WTC11 (cell line): ENCODE measurements at regions not wholly inside any gene's neighbourhood (a gene's known extent, or its start where the extent isn't known, plus 50 kb on each side); places are given as distances from the start of the nearest gene placed in this dataset.

Experiments used
- ATAC-seq: fragments of 200-7000 bp; cut with Tn5 transposase; 2 replicates; pipeline ENCODE4 v1.10.0; 2021; ENCODE audit warnings: mild to moderate bottlenecking, moderate library complexity
- CTCF ChIA-PET: fragments of 300-600 bp; sonication (Branson Sonifier 250); formaldehyde crosslinking; loops from one replicate; lab custom pipeline; 2021; ENCODE audit warnings: antibody characterized with exemption; lab: Charles Lee
- POLR2A ChIA-PET: fragments of 350-600 bp; sonication (Branson Sonifier 250); formaldehyde crosslinking; loops from one replicate; lab custom pipeline; 2021; ENCODE audit warnings: antibody characterized with exemption; lab: Charles Lee
- DNase-seq: peaks from one replicate; pipeline ENCODE4 v3.0.0; 2021; ENCODE audit warnings: low spot score
- H3K27ac Mint-ChIP-seq: 2 replicates; pipeline ENCODE4 v1.8.0; 2021; ENCODE audit warnings: mixed read lengths
- H3K27me3 Mint-ChIP-seq: 2 replicates; pipeline ENCODE4 v1.8.0; 2021; ENCODE audit warnings: low read depth, mild to moderate bottlenecking, moderate library complexity, mixed read lengths
- H3K36me3 Mint-ChIP-seq: 2 replicates; pipeline ENCODE4 v1.8.0; 2021; ENCODE audit warnings: mixed read lengths
- H3K4me1 Mint-ChIP-seq: 2 replicates; pipeline ENCODE4 v1.8.0; 2022; ENCODE audit warnings: mixed read lengths
- H3K4me3 Mint-ChIP-seq: 2 replicates; pipeline ENCODE4 v1.8.0; 2021; ENCODE audit warnings: mild to moderate bottlenecking, moderate library complexity, mixed read lengths
- H3K9me3 Mint-ChIP-seq: 2 replicates; pipeline ENCODE4 v1.8.0; 2021; ENCODE audit warnings: mixed read lengths
- ATF1 ChIP-seq: sonication (generic); formaldehyde crosslinking; IDR thresholded peaks from 2 replicates; pipeline ENCODE4 v1.8.1; 2023; ENCODE audit warnings: mild to moderate bottlenecking, moderate library complexity, missing genetic modification reagents
- ELF4 ChIP-seq: sonication (generic); formaldehyde crosslinking; IDR thresholded peaks from 2 replicates; pipeline ENCODE4 v1.8.1; 2022; ENCODE audit warnings: low read depth, mild to moderate bottlenecking, moderate library complexity, missing genetic modification reagents
- FOXJ3 ChIP-seq: sonication (generic); formaldehyde crosslinking; IDR thresholded peaks from 2 replicates; pipeline ENCODE4 v1.9.0; 2021; ENCODE audit warnings: missing genetic modification reagents, mild to moderate bottlenecking, borderline replicate concordance
- KAT7 ChIP-seq: sonication (generic); formaldehyde crosslinking; IDR thresholded peaks from 2 replicates; pipeline ENCODE4 v1.8.1; 2023; ENCODE audit warnings: missing genetic modification reagents, mild to moderate bottlenecking, borderline replicate concordance
- MXD4 ChIP-seq: fragments of 250-450 bp; sonication (Bioruptor Pico); IDR thresholded peaks from 2 replicates; pipeline ENCODE4 v1.8.0; 2021; ENCODE audit warnings: mild to moderate bottlenecking, moderate library complexity, borderline replicate concordance
- SMAD3 ChIP-seq: sonication (generic); formaldehyde crosslinking; IDR thresholded peaks from 2 replicates; pipeline ENCODE4 v1.8.0; 2022; ENCODE audit warnings: missing genetic modification reagents, mild to moderate bottlenecking, borderline replicate concordance
- SOX15 ChIP-seq: fragments of 250-450 bp; sonication (Bioruptor Pico); IDR thresholded peaks from 2 replicates; pipeline ENCODE4 v1.9.0; 2021; ENCODE audit warnings: mild to moderate bottlenecking
- ZNF317 ChIP-seq: sonication (generic); formaldehyde crosslinking; IDR thresholded peaks from 2 replicates; pipeline ENCODE4 v1.8.1; 2023; ENCODE audit warnings: low read depth, mild to moderate bottlenecking, moderate library complexity, missing genetic modification reagents, borderline replicate concordance
- ZNF416 ChIP-seq: fragments of 250-450 bp; sonication (Bioruptor Pico); IDR thresholded peaks from 2 replicates; pipeline ENCODE4 v1.9.0; 2021; ENCODE audit warnings: mild to moderate bottlenecking, inconsistent platforms
- TF ChIP-seq, protein P1 (sequence below): sonication (generic); formaldehyde crosslinking; IDR thresholded peaks from 2 replicates; pipeline ENCODE4 v1.8.0; 2023; ENCODE audit warnings: missing genetic modification reagents, mild to moderate bottlenecking, borderline replicate concordance
- TF ChIP-seq, protein P2 (sequence below): sonication (generic); formaldehyde crosslinking; IDR thresholded peaks from 2 replicates; pipeline ENCODE4 v1.8.0; 2023; ENCODE audit warnings: mild to moderate bottlenecking, missing genetic modification reagents
- TF ChIP-seq, protein P3 (sequence below): sonication (generic); formaldehyde crosslinking; IDR thresholded peaks from 2 replicates; pipeline ENCODE4 v1.8.1; 2023; ENCODE audit warnings: mild to moderate bottlenecking, missing genetic modification reagents, moderate library complexity
- TF ChIP-seq, protein P4 (sequence below): fragments of 250-450 bp; sonication (Bioruptor Pico); IDR thresholded peaks from 2 replicates; pipeline ENCODE4 v1.8.0; 2021; ENCODE audit warnings: mild to moderate bottlenecking
- TF ChIP-seq, protein P5 (sequence below): sonication (generic); formaldehyde crosslinking; IDR thresholded peaks from 2 replicates; pipeline ENCODE4 v1.8.0; 2022; ENCODE audit warnings: mild to moderate bottlenecking, missing genetic modification reagents
- TF ChIP-seq, protein P6 (sequence below): fragments of 250-450 bp; sonication (Bioruptor Pico); IDR thresholded peaks from 2 replicates; pipeline ENCODE4 v1.9.0; 2021; ENCODE audit warnings: mild to moderate bottlenecking
- TF ChIP-seq, protein P7 (sequence below): sonication (generic); formaldehyde crosslinking; IDR thresholded peaks from 2 replicates; pipeline ENCODE4 v1.8.1; 2023; ENCODE audit warnings: mild to moderate bottlenecking, missing genetic modification reagents, borderline replicate concordance

DNA sequence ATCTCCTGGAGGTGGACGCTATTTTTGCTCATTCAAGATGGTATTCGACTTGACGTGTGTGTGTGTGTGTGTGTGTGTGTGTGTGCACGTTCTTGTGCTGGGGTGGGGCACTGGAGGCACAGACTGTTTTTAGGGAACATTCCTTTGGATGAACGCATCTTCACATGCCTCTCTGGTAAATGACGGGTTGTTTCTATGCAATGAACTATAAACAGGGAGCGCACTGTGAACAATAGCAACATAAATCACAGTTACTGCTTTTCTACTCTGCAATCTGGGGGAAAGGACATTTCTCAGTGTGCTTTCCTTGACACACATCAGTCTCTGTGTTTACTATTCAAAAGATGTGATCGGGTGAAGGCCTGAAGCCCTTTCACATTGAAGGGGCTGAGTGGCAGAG is 120.1 kb upstream of the PITRM1 start:
- ATAC-seq (no peak), DNase-seq (no peak)
- POLR2A ChIA-PET: no interaction called here
- Mint-ChIP-seq H3K36me3 (no peaks in the 10 kb centered on the region), H3K27me3 (no peaks in the 10 kb centered on the region), H3K4me1 (peaks cover 20% of the 10 kb centered on the region), H3K4me3 (no peak overlapping the region), H3K9me3 (no peaks in the 10 kb centered on the region), H3K27ac (no peak overlapping the region)
- CTCF ChIA-PET: no interaction called here
- TF ChIP-seq, protein P1, sequence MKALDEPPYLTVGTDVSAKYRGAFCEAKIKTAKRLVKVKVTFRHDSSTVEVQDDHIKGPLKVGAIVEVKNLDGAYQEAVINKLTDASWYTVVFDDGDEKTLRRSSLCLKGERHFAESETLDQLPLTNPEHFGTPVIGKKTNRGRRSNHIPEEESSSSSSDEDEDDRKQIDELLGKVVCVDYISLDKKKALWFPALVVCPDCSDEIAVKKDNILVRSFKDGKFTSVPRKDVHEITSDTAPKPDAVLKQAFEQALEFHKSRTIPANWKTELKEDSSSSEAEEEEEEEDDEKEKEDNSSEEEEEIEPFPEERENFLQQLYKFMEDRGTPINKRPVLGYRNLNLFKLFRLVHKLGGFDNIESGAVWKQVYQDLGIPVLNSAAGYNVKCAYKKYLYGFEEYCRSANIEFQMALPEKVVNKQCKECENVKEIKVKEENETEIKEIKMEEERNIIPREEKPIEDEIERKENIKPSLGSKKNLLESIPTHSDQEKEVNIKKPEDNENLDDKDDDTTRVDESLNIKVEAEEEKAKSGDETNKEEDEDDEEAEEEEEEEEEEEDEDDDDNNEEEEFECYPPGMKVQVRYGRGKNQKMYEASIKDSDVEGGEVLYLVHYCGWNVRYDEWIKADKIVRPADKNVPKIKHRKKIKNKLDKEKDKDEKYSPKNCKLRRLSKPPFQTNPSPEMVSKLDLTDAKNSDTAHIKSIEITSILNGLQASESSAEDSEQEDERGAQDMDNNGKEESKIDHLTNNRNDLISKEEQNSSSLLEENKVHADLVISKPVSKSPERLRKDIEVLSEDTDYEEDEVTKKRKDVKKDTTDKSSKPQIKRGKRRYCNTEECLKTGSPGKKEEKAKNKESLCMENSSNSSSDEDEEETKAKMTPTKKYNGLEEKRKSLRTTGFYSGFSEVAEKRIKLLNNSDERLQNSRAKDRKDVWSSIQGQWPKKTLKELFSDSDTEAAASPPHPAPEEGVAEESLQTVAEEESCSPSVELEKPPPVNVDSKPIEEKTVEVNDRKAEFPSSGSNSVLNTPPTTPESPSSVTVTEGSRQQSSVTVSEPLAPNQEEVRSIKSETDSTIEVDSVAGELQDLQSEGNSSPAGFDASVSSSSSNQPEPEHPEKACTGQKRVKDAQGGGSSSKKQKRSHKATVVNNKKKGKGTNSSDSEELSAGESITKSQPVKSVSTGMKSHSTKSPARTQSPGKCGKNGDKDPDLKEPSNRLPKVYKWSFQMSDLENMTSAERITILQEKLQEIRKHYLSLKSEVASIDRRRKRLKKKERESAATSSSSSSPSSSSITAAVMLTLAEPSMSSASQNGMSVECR (CRISPR knock-in tag): no peak
- TF ChIP-seq SOX15 (CRISPR knock-in tag) (no peak), MXD4 (no peak), KAT7 (no peak)
- TF ChIP-seq, protein P2, sequence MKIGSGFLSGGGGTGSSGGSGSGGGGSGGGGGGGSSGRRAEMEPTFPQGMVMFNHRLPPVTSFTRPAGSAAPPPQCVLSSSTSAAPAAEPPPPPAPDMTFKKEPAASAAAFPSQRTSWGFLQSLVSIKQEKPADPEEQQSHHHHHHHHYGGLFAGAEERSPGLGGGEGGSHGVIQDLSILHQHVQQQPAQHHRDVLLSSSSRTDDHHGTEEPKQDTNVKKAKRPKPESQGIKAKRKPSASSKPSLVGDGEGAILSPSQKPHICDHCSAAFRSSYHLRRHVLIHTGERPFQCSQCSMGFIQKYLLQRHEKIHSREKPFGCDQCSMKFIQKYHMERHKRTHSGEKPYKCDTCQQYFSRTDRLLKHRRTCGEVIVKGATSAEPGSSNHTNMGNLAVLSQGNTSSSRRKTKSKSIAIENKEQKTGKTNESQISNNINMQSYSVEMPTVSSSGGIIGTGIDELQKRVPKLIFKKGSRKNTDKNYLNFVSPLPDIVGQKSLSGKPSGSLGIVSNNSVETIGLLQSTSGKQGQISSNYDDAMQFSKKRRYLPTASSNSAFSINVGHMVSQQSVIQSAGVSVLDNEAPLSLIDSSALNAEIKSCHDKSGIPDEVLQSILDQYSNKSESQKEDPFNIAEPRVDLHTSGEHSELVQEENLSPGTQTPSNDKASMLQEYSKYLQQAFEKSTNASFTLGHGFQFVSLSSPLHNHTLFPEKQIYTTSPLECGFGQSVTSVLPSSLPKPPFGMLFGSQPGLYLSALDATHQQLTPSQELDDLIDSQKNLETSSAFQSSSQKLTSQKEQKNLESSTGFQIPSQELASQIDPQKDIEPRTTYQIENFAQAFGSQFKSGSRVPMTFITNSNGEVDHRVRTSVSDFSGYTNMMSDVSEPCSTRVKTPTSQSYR (CRISPR knock-in tag): no peak
- TF ChIP-seq, all 79 proteins: peak for 0

DNA sequence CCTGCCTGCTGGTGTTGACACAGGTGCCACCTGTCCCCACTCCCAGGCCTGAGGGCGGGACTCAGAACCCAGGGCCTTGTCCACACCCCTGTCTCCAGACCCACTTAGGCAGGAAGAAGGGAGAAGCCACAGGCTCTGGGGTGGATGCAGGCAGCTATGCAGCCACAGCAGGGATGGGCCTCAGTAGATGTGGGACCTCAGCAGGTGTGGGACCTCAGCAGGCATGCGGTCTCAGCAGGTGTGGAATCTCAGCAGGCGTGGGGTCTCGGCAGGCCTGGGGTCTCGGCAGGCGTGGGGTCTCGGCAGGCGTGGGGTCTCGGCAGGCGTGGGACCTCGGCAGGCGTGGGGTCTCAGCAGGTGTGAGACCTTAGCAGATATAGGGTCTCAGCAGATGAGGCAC is 118.0 kb upstream of the PITRM1 start:
- ChIA-PET CTCF (no interaction called here), POLR2A (no interaction called here)
- Mint-ChIP-seq H3K4me1 (peaks cover 15% of the 10 kb centered on the region), H3K4me3 (no peak overlapping the region), H3K27me3 (no peaks in the 10 kb centered on the region), H3K36me3 (no peaks in the 10 kb centered on the region), H3K9me3 (no peaks in the 10 kb centered on the region), H3K27ac (no peak overlapping the region)
- ATAC-seq (no peak), DNase-seq (no peak)
- TF ChIP-seq ELF4 (CRISPR knock-in tag): no peak
- no peak for TF ChIP-seq SMAD3 (CRISPR knock-in tag)
- TF ChIP-seq, protein P3, sequence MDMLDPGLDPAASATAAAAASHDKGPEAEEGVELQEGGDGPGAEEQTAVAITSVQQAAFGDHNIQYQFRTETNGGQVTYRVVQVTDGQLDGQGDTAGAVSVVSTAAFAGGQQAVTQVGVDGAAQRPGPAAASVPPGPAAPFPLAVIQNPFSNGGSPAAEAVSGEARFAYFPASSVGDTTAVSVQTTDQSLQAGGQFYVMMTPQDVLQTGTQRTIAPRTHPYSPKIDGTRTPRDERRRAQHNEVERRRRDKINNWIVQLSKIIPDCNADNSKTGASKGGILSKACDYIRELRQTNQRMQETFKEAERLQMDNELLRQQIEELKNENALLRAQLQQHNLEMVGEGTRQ (CRISPR knock-in tag): no peak
- TF ChIP-seq, protein P4, sequence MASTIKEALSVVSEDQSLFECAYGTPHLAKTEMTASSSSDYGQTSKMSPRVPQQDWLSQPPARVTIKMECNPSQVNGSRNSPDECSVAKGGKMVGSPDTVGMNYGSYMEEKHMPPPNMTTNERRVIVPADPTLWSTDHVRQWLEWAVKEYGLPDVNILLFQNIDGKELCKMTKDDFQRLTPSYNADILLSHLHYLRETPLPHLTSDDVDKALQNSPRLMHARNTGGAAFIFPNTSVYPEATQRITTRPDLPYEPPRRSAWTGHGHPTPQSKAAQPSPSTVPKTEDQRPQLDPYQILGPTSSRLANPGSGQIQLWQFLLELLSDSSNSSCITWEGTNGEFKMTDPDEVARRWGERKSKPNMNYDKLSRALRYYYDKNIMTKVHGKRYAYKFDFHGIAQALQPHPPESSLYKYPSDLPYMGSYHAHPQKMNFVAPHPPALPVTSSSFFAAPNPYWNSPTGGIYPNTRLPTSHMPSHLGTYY (CRISPR knock-in tag): no peak
- no peak for TF ChIP-seq ZNF317 (CRISPR knock-in tag)
- TF ChIP-seq ATF1 (CRISPR knock-in tag): no peak
- TF ChIP-seq FOXJ3: no peak
- TF ChIP-seq, protein P5, sequence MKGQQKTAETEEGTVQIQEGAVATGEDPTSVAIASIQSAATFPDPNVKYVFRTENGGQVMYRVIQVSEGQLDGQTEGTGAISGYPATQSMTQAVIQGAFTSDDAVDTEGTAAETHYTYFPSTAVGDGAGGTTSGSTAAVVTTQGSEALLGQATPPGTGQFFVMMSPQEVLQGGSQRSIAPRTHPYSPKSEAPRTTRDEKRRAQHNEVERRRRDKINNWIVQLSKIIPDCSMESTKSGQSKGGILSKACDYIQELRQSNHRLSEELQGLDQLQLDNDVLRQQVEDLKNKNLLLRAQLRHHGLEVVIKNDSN: no peak
- TF ChIP-seq, protein P6, sequence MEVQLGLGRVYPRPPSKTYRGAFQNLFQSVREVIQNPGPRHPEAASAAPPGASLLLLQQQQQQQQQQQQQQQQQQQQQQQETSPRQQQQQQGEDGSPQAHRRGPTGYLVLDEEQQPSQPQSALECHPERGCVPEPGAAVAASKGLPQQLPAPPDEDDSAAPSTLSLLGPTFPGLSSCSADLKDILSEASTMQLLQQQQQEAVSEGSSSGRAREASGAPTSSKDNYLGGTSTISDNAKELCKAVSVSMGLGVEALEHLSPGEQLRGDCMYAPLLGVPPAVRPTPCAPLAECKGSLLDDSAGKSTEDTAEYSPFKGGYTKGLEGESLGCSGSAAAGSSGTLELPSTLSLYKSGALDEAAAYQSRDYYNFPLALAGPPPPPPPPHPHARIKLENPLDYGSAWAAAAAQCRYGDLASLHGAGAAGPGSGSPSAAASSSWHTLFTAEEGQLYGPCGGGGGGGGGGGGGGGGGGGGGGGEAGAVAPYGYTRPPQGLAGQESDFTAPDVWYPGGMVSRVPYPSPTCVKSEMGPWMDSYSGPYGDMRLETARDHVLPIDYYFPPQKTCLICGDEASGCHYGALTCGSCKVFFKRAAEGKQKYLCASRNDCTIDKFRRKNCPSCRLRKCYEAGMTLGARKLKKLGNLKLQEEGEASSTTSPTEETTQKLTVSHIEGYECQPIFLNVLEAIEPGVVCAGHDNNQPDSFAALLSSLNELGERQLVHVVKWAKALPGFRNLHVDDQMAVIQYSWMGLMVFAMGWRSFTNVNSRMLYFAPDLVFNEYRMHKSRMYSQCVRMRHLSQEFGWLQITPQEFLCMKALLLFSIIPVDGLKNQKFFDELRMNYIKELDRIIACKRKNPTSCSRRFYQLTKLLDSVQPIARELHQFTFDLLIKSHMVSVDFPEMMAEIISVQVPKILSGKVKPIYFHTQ (CRISPR knock-in tag): no peak
- no peak for TF ChIP-seq ZNF416
- TF ChIP-seq, protein P7, sequence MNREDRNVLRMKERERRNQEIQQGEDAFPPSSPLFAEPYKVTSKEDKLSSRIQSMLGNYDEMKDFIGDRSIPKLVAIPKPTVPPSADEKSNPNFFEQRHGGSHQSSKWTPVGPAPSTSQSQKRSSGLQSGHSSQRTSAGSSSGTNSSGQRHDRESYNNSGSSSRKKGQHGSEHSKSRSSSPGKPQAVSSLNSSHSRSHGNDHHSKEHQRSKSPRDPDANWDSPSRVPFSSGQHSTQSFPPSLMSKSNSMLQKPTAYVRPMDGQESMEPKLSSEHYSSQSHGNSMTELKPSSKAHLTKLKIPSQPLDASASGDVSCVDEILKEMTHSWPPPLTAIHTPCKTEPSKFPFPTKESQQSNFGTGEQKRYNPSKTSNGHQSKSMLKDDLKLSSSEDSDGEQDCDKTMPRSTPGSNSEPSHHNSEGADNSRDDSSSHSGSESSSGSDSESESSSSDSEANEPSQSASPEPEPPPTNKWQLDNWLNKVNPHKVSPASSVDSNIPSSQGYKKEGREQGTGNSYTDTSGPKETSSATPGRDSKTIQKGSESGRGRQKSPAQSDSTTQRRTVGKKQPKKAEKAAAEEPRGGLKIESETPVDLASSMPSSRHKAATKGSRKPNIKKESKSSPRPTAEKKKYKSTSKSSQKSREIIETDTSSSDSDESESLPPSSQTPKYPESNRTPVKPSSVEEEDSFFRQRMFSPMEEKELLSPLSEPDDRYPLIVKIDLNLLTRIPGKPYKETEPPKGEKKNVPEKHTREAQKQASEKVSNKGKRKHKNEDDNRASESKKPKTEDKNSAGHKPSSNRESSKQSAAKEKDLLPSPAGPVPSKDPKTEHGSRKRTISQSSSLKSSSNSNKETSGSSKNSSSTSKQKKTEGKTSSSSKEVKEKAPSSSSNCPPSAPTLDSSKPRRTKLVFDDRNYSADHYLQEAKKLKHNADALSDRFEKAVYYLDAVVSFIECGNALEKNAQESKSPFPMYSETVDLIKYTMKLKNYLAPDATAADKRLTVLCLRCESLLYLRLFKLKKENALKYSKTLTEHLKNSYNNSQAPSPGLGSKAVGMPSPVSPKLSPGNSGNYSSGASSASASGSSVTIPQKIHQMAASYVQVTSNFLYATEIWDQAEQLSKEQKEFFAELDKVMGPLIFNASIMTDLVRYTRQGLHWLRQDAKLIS (CRISPR knock-in tag): no peak
